SK-N-SH (cell line): ENCODE measurements at regions not wholly inside any gene's neighbourhood (a gene's known extent, or its start where the extent isn't known, plus 50 kb on each side); places are given as distances from the start of the nearest gene placed in this dataset.
A peak's percentile ranks its signal among the peaks of the same experiment; 100 is the strongest.

Experiments
- CTCF ChIA-PET: fragments of 300-600, 350-600 bp; formaldehyde crosslinking; extraction: SDS; loops from one replicate; lab custom pipeline; 2021; lab: Yijun Ruan, JAX
- POLR2A ChIA-PET: fragments of 350-600 bp; sonication (Branson Sonifier 250); formaldehyde crosslinking; extraction: SDS; loops from one replicate; lab custom pipeline; 2020; ENCODE audit warnings: antibody characterized with exemption, inconsistent platforms; lab: Yijun Ruan, JAX
- DNase-seq: peaks from one replicate; pipeline ENCODE4 v3.0.0; 2012
- H2AFZ ChIP-seq: fragments of 200-600 bp; sonication (generic); 2 replicates; pipeline ENCODE4 v1.8.1; 2016; ENCODE audit warnings: antibody characterized with exemption, mild to moderate bottlenecking, low read depth
- H3F3A ChIP-seq: fragments of 200-600 bp; sonication (generic); replicated peaks from 2 replicates; pipeline ENCODE3; 2016; ENCODE audit warnings: antibody characterized with exemption, mild to moderate bottlenecking; ENCODE audit not compliant: insufficient read depth
- H3K27ac ChIP-seq, 2 experiments: fragments of 200-500 bp in 1 of 2; fragments of 200-600 bp in 1 of 2; sonication (Bioruptor generic) in 1 of 2; sonication (generic), shearing (Covaris generic) in 1 of 2; 2 replicates each; pipeline versions ENCODE4 v1.5.1 to v1.6.1; 2014 to 2016; ENCODE audit warnings: low read depth in 2 of 2, inconsistent platforms in 1 of 2, low read length in 1 of 2, mild to moderate bottlenecking in 1 of 2, mixed read lengths in 1 of 2
- H3K27me3 ChIP-seq: fragments of 200-600 bp; sonication (generic), shearing (Covaris generic); 2 replicates; pipeline ENCODE4 v1.6.1; 2016; ENCODE audit warnings: mixed run types; ENCODE audit not compliant: insufficient read depth
- H3K36me3 ChIP-seq, 2 experiments: fragments of 200-500 bp in 1 of 2; fragments of 200-600 bp in 1 of 2; sonication (Bioruptor generic) in 1 of 2; sonication (generic) in 1 of 2; replicated peaks in 1 of 2; 2 replicates each; pipeline versions ENCODE3 to v1.5.1; 2014 to 2016; ENCODE audit warnings: low read length in 1 of 2, mild to moderate bottlenecking in 1 of 2; ENCODE audit not compliant: insufficient read depth in 2 of 2, control insufficient read depth in 1 of 2
- H3K4me1 ChIP-seq, 2 experiments: fragments of 200-500 bp in 1 of 2; fragments of 200-600 bp in 1 of 2; sonication (Bioruptor generic) in 1 of 2; sonication (generic), shearing (Covaris generic) in 1 of 2; 2 replicates each; pipeline versions ENCODE4 v1.5.1 to v1.6.1; 2014 to 2016; ENCODE audit warnings: low read depth in 1 of 2, low read length in 1 of 2, mixed run types in 1 of 2; ENCODE audit not compliant: insufficient read depth in 2 of 2, control insufficient read depth in 1 of 2
- H3K4me2 ChIP-seq: fragments of 200-600 bp; sonication (generic), shearing (Covaris generic); 2 replicates; pipeline ENCODE4 v1.6.1; 2017; ENCODE audit warnings: mixed run types
- H3K4me3 ChIP-seq, 2 experiments: fragments of 200-500 bp in 1 of 2; fragments of 200-600 bp in 1 of 2; sonication (Bioruptor generic) in 1 of 2; sonication (generic), shearing (Covaris generic) in 1 of 2; 2 replicates each; pipeline versions ENCODE4 v1.5.1 to v1.8.1; 2014 to 2016; ENCODE audit warnings: low read depth in 2 of 2, inconsistent platforms in 1 of 2, low read length in 1 of 2, mild to moderate bottlenecking in 1 of 2, mixed read lengths in 1 of 2, moderate library complexity in 1 of 2
- H3K79me2 ChIP-seq: fragments of 200-600 bp; sonication (generic); 2 replicates; pipeline ENCODE4 v1.8.1; 2017; ENCODE audit warnings: mild to moderate bottlenecking; ENCODE audit not compliant: insufficient read depth
- H3K9ac ChIP-seq: fragments of 200-600 bp; sonication (generic); 2 replicates; pipeline ENCODE4 v1.6.1; 2017; ENCODE audit warnings: mixed run types
- H3K9me2 ChIP-seq: fragments of 200-600 bp; sonication (generic); 2 replicates; pipeline ENCODE4 v1.6.1; 2017; ENCODE audit warnings: mixed run types
- H3K9me3 ChIP-seq: fragments of 200-600 bp; sonication (generic); 2 replicates; pipeline ENCODE4 v1.6.1; 2017; ENCODE audit warnings: mixed run types, mild to moderate bottlenecking, moderate library complexity
- H4K20me1 ChIP-seq: fragments of 200-600 bp; sonication (generic); 2 replicates; pipeline ENCODE4 v1.6.1; 2017; ENCODE audit warnings: mild to moderate bottlenecking, mixed run types; ENCODE audit not compliant: insufficient read depth
- CHD2 ChIP-seq: fragments of 150-350 bp; IDR thresholded peaks from 2 replicates; pipeline ENCODE4 v1.6.1; 2018; ENCODE audit warnings: low read length; ENCODE audit not compliant: partially characterized antibody
- CTCF ChIP-seq: fragments of 200-600 bp; sonication (generic); IDR thresholded peaks from 2 replicates; pipeline ENCODE4 v1.6.1; 2017; ENCODE audit warnings: antibody characterized with exemption, mild to moderate bottlenecking, moderate library complexity
- ELF1 ChIP-seq: IDR thresholded peaks from 2 replicates; pipeline ENCODE4 v1.4.0; 2012
- EP300 ChIP-seq, 2 experiments: IDR thresholded peaks; 2 replicates each; pipeline versions ENCODE4 v1.4.0 to v1.6.1; 2012; ENCODE audit warnings: borderline replicate concordance in 1 of 2, low read depth in 1 of 2, low read length in 1 of 2
- FOSL2 ChIP-seq: IDR thresholded peaks from 2 replicates; pipeline ENCODE4 v1.4.0; 2012; ENCODE audit warnings: low read depth, mild to moderate bottlenecking, moderate library complexity, borderline replicate concordance
- FOXJ3 ChIP-seq: sonication (generic); formaldehyde crosslinking; IDR thresholded peaks from 2 replicates; pipeline ENCODE4 v1.5.1; 2020; ENCODE audit warnings: mild to moderate bottlenecking, missing genetic modification reagents
- GABPA ChIP-seq: IDR thresholded peaks from 2 replicates; pipeline ENCODE4 v1.4.0; 2012; ENCODE audit warnings: low read depth, mild to moderate bottlenecking
- GATA2 ChIP-seq: sonication (generic); formaldehyde crosslinking; IDR thresholded peaks from 2 replicates; pipeline ENCODE4 v1.5.0; 2020; ENCODE audit warnings: mild to moderate bottlenecking, missing genetic modification reagents
- IRF3 ChIP-seq: fragments of 150-350 bp; IDR thresholded peaks from 2 replicates; pipeline ENCODE4 v1.6.1; 2016; ENCODE audit warnings: mild to moderate bottlenecking, low read depth, low read length
- MEF2A ChIP-seq: IDR thresholded peaks from 2 replicates; pipeline ENCODE4 v1.4.0; 2012; ENCODE audit warnings: low read depth, borderline replicate concordance
- MXI1 ChIP-seq: IDR thresholded peaks from 2 replicates; pipeline ENCODE4 v1.6.1; 2012; ENCODE audit warnings: mild to moderate bottlenecking, low read depth, low read length, improper control_type of control experiment
- NFIC ChIP-seq: IDR thresholded peaks from 2 replicates; pipeline ENCODE4 v1.4.0; 2012; ENCODE audit warnings: borderline replicate concordance
- NRF1 ChIP-seq: IDR thresholded peaks from 2 replicates; pipeline ENCODE4 v1.6.1; 2012; ENCODE audit warnings: low read depth, mild to moderate bottlenecking, low read length
- PBX3 ChIP-seq: IDR thresholded peaks from 2 replicates; pipeline ENCODE4; 2012
- POLR2AphosphoS5 ChIP-seq: IDR thresholded peaks from 2 replicates; pipeline ENCODE4 v1.6.1; 2012; ENCODE audit warnings: low read depth, low read length
- RAD21 ChIP-seq: IDR thresholded peaks from 2 replicates; pipeline ENCODE4 v1.6.1; 2012; ENCODE audit warnings: mild to moderate bottlenecking, low read length
- RCOR1 ChIP-seq: fragments of 150-350 bp; IDR thresholded peaks from 2 replicates; pipeline ENCODE4 v1.6.1; 2017; ENCODE audit warnings: antibody characterized with exemption, low read length
- RFX5 ChIP-seq: IDR thresholded peaks from 2 replicates; pipeline ENCODE4 v1.6.1; 2012; ENCODE audit warnings: mild to moderate bottlenecking, improper control_type of control experiment, low read length
- SMC3 ChIP-seq: IDR thresholded peaks from 2 replicates; pipeline ENCODE4 v1.6.1; 2012; ENCODE audit warnings: low read depth, low read length, improper control_type of control experiment
- TAF1 ChIP-seq: IDR thresholded peaks from 2 replicates; pipeline ENCODE4 v1.6.1; 2012; ENCODE audit warnings: low read depth, mild to moderate bottlenecking, low read length, moderate library complexity, borderline replicate concordance
- TCF12 ChIP-seq: IDR thresholded peaks from 2 replicates; pipeline ENCODE4 v1.4.0; 2012
- USF1 ChIP-seq: IDR thresholded peaks from 2 replicates; pipeline ENCODE4 v1.4.0; 2012; ENCODE audit warnings: low read depth, borderline replicate concordance
- USF2 ChIP-seq: fragments of 150-350 bp; IDR thresholded peaks from 2 replicates; pipeline ENCODE4 v1.6.1; 2017; ENCODE audit warnings: antibody characterized with exemption, low read length, low read depth, borderline replicate concordance
- YY1 ChIP-seq: IDR thresholded peaks from 2 replicates; pipeline ENCODE4 v1.4.0; 2012; ENCODE audit warnings: low read depth, mild to moderate bottlenecking
- WGBS: methylation state at CpG from one replicate; pipeline ENCODE4 v1.1.6; 2017; ENCODE audit warnings: low lambda C conversion rate; 5-methylcytosine and 5-hydroxymethylcytosine counted together

- CTCF ChIA-PET = interaction anchor here (0.6 to 1.4 kb wide), 3 partner anchors 318 to 334 kb away, joined by 3 to 5 read pairs (median 4); no protein-coding TSS in a partner anchor
- TF ChIP-seq GATA2 (CRISPR knock-in tag) = no peak
- no peak for TF ChIP-seq USF1
- no peak for TF ChIP-seq RFX5
- TF ChIP-seq FOXJ3 (CRISPR knock-in tag) = no peak
- TF ChIP-seq EP300 (IDR thresholded peaks at IDR 0.05; ENCODE audit: borderline replicate concordance in 1 of 2, low read depth in 1 of 2, low read length in 1 of 2) = no peak
- no peak for TF ChIP-seq ELF1
- no peak for TF ChIP-seq TAF1
- no peak for TF ChIP-seq USF2
- no peaks in the 10 kb centered on the region for H3K9me2 ChIP-seq
- H2AFZ ChIP-seq = no peak overlapping the region; the same call in 1 of the 2 replicates
- H3K9me3 ChIP-seq = no peaks in the 10 kb centered on the region
- peak overlapping the region in 1 of 2 experiments; percentile 53; a peak in 2 of 4 replicates for H3K27ac ChIP-seq
- H3K27me3 ChIP-seq = no peaks in the 10 kb centered on the region
- H3K79me2 ChIP-seq = no peaks in the 10 kb centered on the region
- H3K4me3 ChIP-seq = no peak overlapping the region
- peak overlapping the region; percentile 1; the same call in 1 of the 2 replicates for H3K4me2 ChIP-seq
- H3K36me3 ChIP-seq = no peaks in the 10 kb centered on the region
- peaks cover 4% of the 10 kb centered on the region for H3F3A ChIP-seq
- POLR2A ChIA-PET = no interaction called here
- WGBS = 64% methylated on average over 1 of the region's 1 CpG
- H3K9ac ChIP-seq = no peak overlapping the region
- H4K20me1 ChIP-seq = no peaks in the 10 kb centered on the region
- peaks cover 15 to 17% of the 10 kb centered on the region in 2 experiments; a peak in 1 of 4 replicates for H3K4me1 ChIP-seq
- peak; percentile 37 for DNase-seq
These were observed 501.3 kb upstream of the SULF2 start for GRCh38 chr20:48286601-48287000.

- H3K4me3 ChIP-seq = no peak overlapping the region
- no peaks in the 10 kb centered on the region for H4K20me1 ChIP-seq
- no peaks in the 10 kb centered on the region for H3K79me2 ChIP-seq
- ChIA-PET POLR2A (no interaction called here), CTCF (interaction anchor here (1.4 to 1.5 kb wide), 2 partner anchors 11 to 335 kb away, joined by 3 to 5 read pairs; no protein-coding TSS in a partner anchor)
- no peak overlapping the region for H3K27ac ChIP-seq
- H3K27me3 ChIP-seq = no peaks in the 10 kb centered on the region
- H3K4me2 ChIP-seq = no peak overlapping the region; the same call in 1 of the 2 replicates
- no peaks in the 10 kb centered on the region for H3K9me3 ChIP-seq
- H3K9me2 ChIP-seq = no peaks in the 10 kb centered on the region
- H3F3A ChIP-seq = peaks cover 4% of the 10 kb centered on the region
- no peak for DNase-seq
- H3K9ac ChIP-seq = no peak overlapping the region
- no peak overlapping the region for H2AFZ ChIP-seq
- peaks cover 15 to 17% of the 10 kb centered on the region in 2 experiments; a peak in 1 of 4 replicates for H3K4me1 ChIP-seq
- 44% methylated on average over 1 of the region's 1 CpG for WGBS
- H3K36me3 ChIP-seq = no peaks in the 10 kb centered on the region
- TF ChIP-seq IRF3 = no peak
- no peak for TF ChIP-seq CTCF
- TF ChIP-seq GATA2 (CRISPR knock-in tag) = no peak
- TF ChIP-seq SMC3 = no peak
- no peak for TF ChIP-seq RCOR1
- no peak for TF ChIP-seq FOXJ3 (CRISPR knock-in tag)
- TF ChIP-seq NRF1 = no peak
- TF ChIP-seq TCF12 = no peak
- no peak for TF ChIP-seq CHD2
- no peak for TF ChIP-seq FOSL2
- no peak for TF ChIP-seq GABPA
- no peak for TF ChIP-seq RAD21
- no peak for TF ChIP-seq TAF1
- no peak for TF ChIP-seq YY1
- no peak for TF ChIP-seq MEF2A
- TF ChIP-seq MXI1 = no peak
- no peak for TF ChIP-seq PBX3
- no peak for TF ChIP-seq NFIC
- no peak for TF ChIP-seq POLR2AphosphoS5
These were observed 500.4 kb upstream of the SULF2 start for GRCh38 chr20:48285656-48286055.
